Osteoblast (primary cell): ENCODE measurements at regions not wholly inside any gene's neighbourhood (a gene's known extent, or its start where the extent isn't known, plus 50 kb on each side); places are given as distances from the start of the nearest gene placed in this dataset.
A peak's percentile ranks its signal among the peaks of the same experiment; 100 is the strongest.

ENCODE experiments used
- DNase-seq: peaks from one replicate; pipeline ENCODE4 v3.0.0; 2011; ENCODE audit warnings: low spot score, mixed read lengths; ENCODE audit not compliant: insufficient read length; ENCODE audit errors: missing footprints
- H2AFZ ChIP-seq: 2 replicates; pipeline ENCODE4 v1.6.0; 2011; ENCODE audit warnings: mild to moderate bottlenecking, low read length
- H3K27ac ChIP-seq: 2 replicates; pipeline ENCODE4 v1.5.1; 2011; ENCODE audit warnings: mild to moderate bottlenecking, low read depth, low read length, moderate library complexity
- H3K27me3 ChIP-seq: 2 replicates; pipeline ENCODE4 v1.6.0; 2012; ENCODE audit warnings: mild to moderate bottlenecking, control low read depth, inconsistent platforms, low read length, moderate library complexity; ENCODE audit not compliant: insufficient read depth
- H3K36me3 ChIP-seq: 2 replicates; pipeline ENCODE4 v1.5.1; 2011; ENCODE audit warnings: mild to moderate bottlenecking, low read length, control low read depth, moderate library complexity; ENCODE audit not compliant: insufficient read depth
- H3K4me1 ChIP-seq: 2 replicates; pipeline ENCODE4 v1.5.1; 2011; ENCODE audit warnings: mild to moderate bottlenecking, low read length, control low read depth, moderate library complexity; ENCODE audit not compliant: insufficient read depth
- H3K4me2 ChIP-seq: 2 replicates; pipeline ENCODE4 v1.6.0; 2011; ENCODE audit warnings: mild to moderate bottlenecking, low read length; ENCODE audit not compliant: insufficient read depth
- H3K4me3 ChIP-seq: fragments of 200-600 bp; sonication (generic); 3 replicates; pipeline ENCODE4 v1.5.1; 2012; ENCODE audit warnings: mild to moderate bottlenecking, low read length, inconsistent platforms; ENCODE audit not compliant: insufficient read depth
- H3K79me2 ChIP-seq: 2 replicates; pipeline ENCODE4 v1.6.0; 2012; ENCODE audit warnings: mild to moderate bottlenecking, low read length, control low read depth, inconsistent platforms; ENCODE audit not compliant: insufficient read depth
- H3K9me3 ChIP-seq: 2 replicates; pipeline ENCODE4 v1.5.1; 2011; ENCODE audit warnings: low read depth, low read length, control low read depth
- H4K20me1 ChIP-seq: 2 replicates; pipeline ENCODE4 v1.6.0; 2012; ENCODE audit warnings: mild to moderate bottlenecking, low read length, control low read depth; ENCODE audit not compliant: insufficient read depth
- TF ChIP-seq, protein P1 (sequence below): IDR thresholded peaks from 2 replicates; pipeline ENCODE4 v1.5.1; 2011; ENCODE audit warnings: mild to moderate bottlenecking, low read depth, low read length, moderate library complexity; ENCODE audit errors: extremely low read depth

GRCh38 chr5:104367978-104368377, 805.4 kb upstream of the NUDT12 start:
- H3K4me2 ChIP-seq = no peak overlapping the region
- H3K79me2 ChIP-seq = no peaks in the 10 kb centered on the region
- no peaks in the 10 kb centered on the region for H3K9me3 ChIP-seq
- H4K20me1 ChIP-seq = no peaks in the 10 kb centered on the region
- no peaks in the 10 kb centered on the region for H3K27me3 ChIP-seq
- TF ChIP-seq, protein P1, sequence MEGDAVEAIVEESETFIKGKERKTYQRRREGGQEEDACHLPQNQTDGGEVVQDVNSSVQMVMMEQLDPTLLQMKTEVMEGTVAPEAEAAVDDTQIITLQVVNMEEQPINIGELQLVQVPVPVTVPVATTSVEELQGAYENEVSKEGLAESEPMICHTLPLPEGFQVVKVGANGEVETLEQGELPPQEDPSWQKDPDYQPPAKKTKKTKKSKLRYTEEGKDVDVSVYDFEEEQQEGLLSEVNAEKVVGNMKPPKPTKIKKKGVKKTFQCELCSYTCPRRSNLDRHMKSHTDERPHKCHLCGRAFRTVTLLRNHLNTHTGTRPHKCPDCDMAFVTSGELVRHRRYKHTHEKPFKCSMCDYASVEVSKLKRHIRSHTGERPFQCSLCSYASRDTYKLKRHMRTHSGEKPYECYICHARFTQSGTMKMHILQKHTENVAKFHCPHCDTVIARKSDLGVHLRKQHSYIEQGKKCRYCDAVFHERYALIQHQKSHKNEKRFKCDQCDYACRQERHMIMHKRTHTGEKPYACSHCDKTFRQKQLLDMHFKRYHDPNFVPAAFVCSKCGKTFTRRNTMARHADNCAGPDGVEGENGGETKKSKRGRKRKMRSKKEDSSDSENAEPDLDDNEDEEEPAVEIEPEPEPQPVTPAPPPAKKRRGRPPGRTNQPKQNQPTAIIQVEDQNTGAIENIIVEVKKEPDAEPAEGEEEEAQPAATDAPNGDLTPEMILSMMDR = no peak
- H2AFZ ChIP-seq = no peak overlapping the region
- H3K4me1 ChIP-seq = peaks cover 6% of the 10 kb centered on the region
- H3K27ac ChIP-seq = no peak overlapping the region
- no peak overlapping the region for H3K4me3 ChIP-seq
- H3K36me3 ChIP-seq = no peaks in the 10 kb centered on the region
- no peak for DNase-seq

- peak overlapping the region; percentile 36 for H3K4me3 ChIP-seq
- no peaks in the 10 kb centered on the region for H3K27me3 ChIP-seq
- peak overlapping the region; percentile 47 for H3K27ac ChIP-seq
- peaks cover 9% of the 10 kb centered on the region for H3K4me1 ChIP-seq
- H3K4me2 ChIP-seq = peak overlapping the region; percentile 75
- H4K20me1 ChIP-seq = no peaks in the 10 kb centered on the region
- peak overlapping the region; percentile 68 for H2AFZ ChIP-seq
- H3K36me3 ChIP-seq = no peaks in the 10 kb centered on the region
- TF ChIP-seq, protein P1 = no peak
- peak; percentile 44 for DNase-seq
- H3K9me3 ChIP-seq = no peaks in the 10 kb centered on the region
- no peaks in the 10 kb centered on the region for H3K79me2 ChIP-seq
These were observed 801.0 kb upstream of the NUDT12 start for GRCh38 chr5:104363567-104363966.

DNA sequence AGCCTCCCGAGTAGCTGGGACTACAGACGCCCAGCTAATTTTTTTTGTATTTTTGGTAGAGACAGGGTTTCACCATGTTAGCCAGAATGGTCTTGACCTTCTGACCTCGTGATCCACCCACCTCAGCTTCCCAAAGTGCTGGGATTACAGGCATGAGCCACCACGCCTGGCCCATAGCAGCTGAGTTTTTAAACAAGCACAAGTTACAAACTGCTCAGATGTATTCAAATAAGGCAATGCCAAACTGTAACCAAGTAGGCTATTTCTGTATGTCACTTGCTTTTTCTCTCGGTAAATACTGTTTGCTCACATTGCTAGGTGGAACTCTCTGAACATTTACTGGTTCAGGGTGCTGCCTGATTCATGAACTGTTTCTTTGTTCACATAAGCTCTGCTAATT, 799.3 kb upstream of the NUDT12 start:
- H3K36me3 ChIP-seq = no peaks in the 10 kb centered on the region
- H3K27ac ChIP-seq = peak overlapping the region; percentile 62
- no peak for DNase-seq
- H3K4me2 ChIP-seq = peak overlapping the region; percentile 46
- H3K27me3 ChIP-seq = no peaks in the 10 kb centered on the region
- no peaks in the 10 kb centered on the region for H3K79me2 ChIP-seq
- peaks cover 9% of the 10 kb centered on the region for H3K4me1 ChIP-seq
- H3K9me3 ChIP-seq = no peaks in the 10 kb centered on the region
- no peaks in the 10 kb centered on the region for H4K20me1 ChIP-seq
- no peak overlapping the region for H3K4me3 ChIP-seq
- TF ChIP-seq, protein P1 = no peak
- H2AFZ ChIP-seq = peak overlapping the region; percentile 44

DNA sequence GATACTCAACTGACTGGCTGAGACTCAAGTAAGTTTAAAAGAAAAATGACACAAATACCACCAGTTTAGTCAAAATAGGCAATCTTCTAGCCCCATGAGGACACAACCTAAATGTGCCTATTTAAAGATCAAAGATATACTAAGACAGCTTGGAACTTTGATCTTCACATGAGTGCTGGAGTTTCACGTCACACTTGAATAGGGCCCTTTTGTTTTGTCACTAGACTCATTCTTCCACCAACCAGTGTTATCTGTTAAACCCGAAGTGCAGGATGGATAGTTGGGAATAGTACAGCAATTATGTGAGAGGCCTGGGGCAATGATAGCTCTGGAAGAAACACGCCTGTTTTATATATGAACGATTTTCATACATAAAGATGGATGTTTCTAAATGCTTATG, 792.8 kb upstream of the NUDT12 start:
- no peak overlapping the region for H3K4me2 ChIP-seq
- no peak for DNase-seq
- no peaks in the 10 kb centered on the region for H3K79me2 ChIP-seq
- no peaks in the 10 kb centered on the region for H3K36me3 ChIP-seq
- no peaks in the 10 kb centered on the region for H4K20me1 ChIP-seq
- no peak overlapping the region for H3K27ac ChIP-seq
- no peaks in the 10 kb centered on the region for H3K4me1 ChIP-seq
- no peaks in the 10 kb centered on the region for H3K27me3 ChIP-seq
- no peak overlapping the region for H3K4me3 ChIP-seq
- H2AFZ ChIP-seq = no peak overlapping the region
- H3K9me3 ChIP-seq = no peaks in the 10 kb centered on the region
- TF ChIP-seq, protein P1 = no peak
